ENCODE measurements at regions not wholly inside any gene's neighbourhood (a gene's known extent, or its start where the extent isn't known, plus 50 kb on each side); places are given as distances from the start of the nearest gene placed in this dataset.

GRCh38 chr3:72186400-72186855 lies 401.5 kb upstream of the PROK2 start:
- TF ChIP-seq EZH2 (IDR thresholded peaks at IDR 0.05; ENCODE audit: borderline replicate concordance, low read depth, low read length, poor library complexity, severe bottlenecking) = no peak
- TF ChIP-seq CTCF (conservative IDR thresholded peaks at IDR 0.05; ENCODE audit: low read depth, low read length) = no peak
- DNase-seq (ENCODE audit: low spot score) = no peak
- ChIA-PET POLR2A (ENCODE audit: low non-redundant PET) (no interaction called here), CTCF (no interaction called here)
- Histone ChIP-seq H3K9me3 (ENCODE audit: low read depth, low read length, poor library complexity, severe bottlenecking) (no peaks in the 10 kb centered on the region), H3K27me3 (replicated peaks; ENCODE audit: insufficient read depth, low read depth, low read length, poor library complexity) (no peaks in the 10 kb centered on the region), H3K36me3 (ENCODE audit: insufficient read depth, low read length, poor library complexity, severe bottlenecking) (no peaks in the 10 kb centered on the region), H3K27ac (ENCODE audit: low read depth, low read length, poor library complexity, severe bottlenecking) (no peak overlapping the region), H3K4me1 (ENCODE audit: insufficient read depth, low read length, poor library complexity, severe bottlenecking) (no peaks in the 10 kb centered on the region), H3K4me3 (ENCODE audit: low read depth, low read length, poor library complexity, severe bottlenecking) (no peak overlapping the region)
- no TSS peak for BruUV-seq (replicated peaks)
- intact Hi-C loops (cut with micrococcal nuclease; ENCODE audit: unreplicated experiment) = no loop called here

- intact Hi-C loops (cut with micrococcal nuclease; ENCODE audit: unreplicated experiment) = no loop called here
- POLR2A ChIA-PET (ENCODE audit: low non-redundant PET) = no interaction called here
- no peaks in the 10 kb centered on the region for H3K36me3 ChIP-seq (ENCODE audit: insufficient read depth, low read length, poor library complexity, severe bottlenecking)
- no peaks in the 10 kb centered on the region for H3K27me3 ChIP-seq (replicated peaks; ENCODE audit: insufficient read depth, low read depth, low read length, poor library complexity)
- TF ChIP-seq CTCF (conservative IDR thresholded peaks at IDR 0.05; ENCODE audit: low read depth, low read length) (no peak), EZH2 (IDR thresholded peaks at IDR 0.05; ENCODE audit: borderline replicate concordance, low read depth, low read length, poor library complexity, severe bottlenecking) (no peak)
- no peak overlapping the region for H3K4me3 ChIP-seq (ENCODE audit: low read depth, low read length, poor library complexity, severe bottlenecking)
- no peaks in the 10 kb centered on the region for H3K4me1 ChIP-seq (ENCODE audit: insufficient read depth, low read length, poor library complexity, severe bottlenecking)
- DNase-seq (ENCODE audit: low spot score) = no peak
- CTCF ChIA-PET = no interaction called here
- H3K27ac ChIP-seq (ENCODE audit: low read depth, low read length, poor library complexity, severe bottlenecking) = no peak overlapping the region
- no TSS peak for BruUV-seq (replicated peaks)
- H3K9me3 ChIP-seq (ENCODE audit: low read depth, low read length, poor library complexity, severe bottlenecking) = no peaks in the 10 kb centered on the region
These were observed 400.8 kb upstream of the PROK2 start for GRCh38 chr3:72185549-72186399.

DNA sequence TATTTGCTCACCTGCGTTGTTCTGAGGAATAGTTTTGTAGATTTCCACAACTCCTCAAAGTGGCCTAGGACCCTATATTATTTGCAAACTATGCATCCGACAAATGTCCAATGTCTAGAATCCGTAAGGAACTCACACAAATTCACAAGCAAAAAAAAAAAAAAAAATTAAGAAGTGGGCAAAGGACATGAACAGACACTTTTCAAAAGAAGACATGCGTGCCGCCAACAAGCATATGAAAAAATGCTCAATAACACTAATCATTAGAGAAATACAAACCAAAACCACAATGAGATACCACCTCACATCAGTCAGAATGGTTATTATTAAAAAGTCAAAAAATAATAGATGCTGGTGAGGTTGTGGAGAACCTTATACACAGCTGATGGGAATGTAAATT lies 398.5 kb upstream of the PROK2 start:
- no TSS peak for BruUV-seq (replicated peaks)
- Histone ChIP-seq H3K4me3 (ENCODE audit: low read depth, low read length, poor library complexity, severe bottlenecking) (no peak overlapping the region), H3K36me3 (ENCODE audit: insufficient read depth, low read length, poor library complexity, severe bottlenecking) (no peaks in the 10 kb centered on the region), H3K27ac (ENCODE audit: low read depth, low read length, poor library complexity, severe bottlenecking) (no peak overlapping the region), H3K27me3 (replicated peaks; ENCODE audit: insufficient read depth, low read depth, low read length, poor library complexity) (no peaks in the 10 kb centered on the region), H3K4me1 (ENCODE audit: insufficient read depth, low read length, poor library complexity, severe bottlenecking) (no peaks in the 10 kb centered on the region), H3K9me3 (ENCODE audit: low read depth, low read length, poor library complexity, severe bottlenecking) (no peaks in the 10 kb centered on the region)
- ChIA-PET CTCF (no interaction called here), POLR2A (ENCODE audit: low non-redundant PET) (no interaction called here)
- TF ChIP-seq EZH2 (IDR thresholded peaks at IDR 0.05; ENCODE audit: borderline replicate concordance, low read depth, low read length, poor library complexity, severe bottlenecking) (no peak), CTCF (conservative IDR thresholded peaks at IDR 0.05; ENCODE audit: low read depth, low read length) (no peak)
- intact Hi-C loops (cut with micrococcal nuclease; ENCODE audit: unreplicated experiment) = no loop called here
- no peak for DNase-seq (ENCODE audit: low spot score)
